Muscle of arm (tissue), 1 donor: ENCODE measurements at regions not wholly inside any gene's neighbourhood (a gene's known extent, or its start where the extent isn't known, plus 50 kb on each side); places are given as distances from the start of the nearest gene placed in this dataset.
"Not testable (repeated sequence)": the region's sequence is repeated elsewhere in the genome, so short reads cannot be mapped to it uniquely, and the experiment has no call there.

Source experiments
- DNase-seq: peaks from one replicate; pipeline ENCODE4 v3.0.0-alpha.2; 2013

GRCh38 chr12:116361414-116362223 lies 84.1 kb upstream of the MED13L start:
- DNase-seq, result peak; percentile 43

GRCh38 chr12:116365114-116365513 lies 87.6 kb upstream of the MED13L start:
- DNase-seq, result no peak

DNA sequence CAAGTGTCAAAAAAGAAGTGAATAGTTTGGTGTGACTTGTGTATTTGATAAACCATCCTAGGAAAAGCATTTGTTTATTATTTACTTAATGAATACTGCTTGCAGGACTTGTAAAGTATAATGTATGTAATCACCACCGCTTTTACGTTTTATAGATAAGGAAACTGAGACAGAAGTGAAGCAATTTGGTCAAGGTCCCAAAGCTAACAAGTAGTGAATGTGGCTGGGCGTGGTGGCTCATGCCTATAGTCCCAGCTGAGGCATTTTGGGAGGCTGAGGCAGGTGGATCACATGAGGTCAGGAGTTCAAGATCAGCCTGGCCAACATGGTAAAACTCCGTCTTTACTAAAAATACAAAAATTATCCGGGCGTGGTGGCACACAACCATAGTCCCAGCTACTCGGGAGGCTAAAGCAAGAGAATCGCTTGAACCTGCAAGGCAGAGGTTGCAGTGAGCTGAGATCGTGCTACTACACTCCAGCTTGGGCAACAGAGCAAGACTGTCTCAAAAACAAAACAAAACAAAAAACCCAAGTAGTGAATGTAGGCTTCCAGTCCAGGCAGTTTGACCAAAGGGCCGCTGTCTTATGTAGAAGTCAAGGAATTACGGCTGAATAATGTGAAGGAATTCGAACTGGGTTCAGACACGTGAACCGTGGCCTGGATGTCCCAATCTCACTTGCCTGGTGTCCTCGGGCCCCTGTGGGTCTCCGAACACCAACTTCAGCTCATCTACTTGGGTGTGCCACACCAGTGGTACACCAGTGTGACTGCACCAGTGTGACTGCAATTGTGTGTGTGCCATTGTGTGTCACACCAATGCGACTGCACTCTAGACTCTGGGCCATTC lies 88.3 kb upstream of the MED13L start:
- DNase-seq, result no peak

GRCh38 chr12:116366456-116366776 lies 88.9 kb upstream of the MED13L start:
- no peak for DNase-seq

GRCh38 chr12:116366824-116367223 lies 89.3 kb upstream of the MED13L start:
- DNase-seq, result no peak

DNA sequence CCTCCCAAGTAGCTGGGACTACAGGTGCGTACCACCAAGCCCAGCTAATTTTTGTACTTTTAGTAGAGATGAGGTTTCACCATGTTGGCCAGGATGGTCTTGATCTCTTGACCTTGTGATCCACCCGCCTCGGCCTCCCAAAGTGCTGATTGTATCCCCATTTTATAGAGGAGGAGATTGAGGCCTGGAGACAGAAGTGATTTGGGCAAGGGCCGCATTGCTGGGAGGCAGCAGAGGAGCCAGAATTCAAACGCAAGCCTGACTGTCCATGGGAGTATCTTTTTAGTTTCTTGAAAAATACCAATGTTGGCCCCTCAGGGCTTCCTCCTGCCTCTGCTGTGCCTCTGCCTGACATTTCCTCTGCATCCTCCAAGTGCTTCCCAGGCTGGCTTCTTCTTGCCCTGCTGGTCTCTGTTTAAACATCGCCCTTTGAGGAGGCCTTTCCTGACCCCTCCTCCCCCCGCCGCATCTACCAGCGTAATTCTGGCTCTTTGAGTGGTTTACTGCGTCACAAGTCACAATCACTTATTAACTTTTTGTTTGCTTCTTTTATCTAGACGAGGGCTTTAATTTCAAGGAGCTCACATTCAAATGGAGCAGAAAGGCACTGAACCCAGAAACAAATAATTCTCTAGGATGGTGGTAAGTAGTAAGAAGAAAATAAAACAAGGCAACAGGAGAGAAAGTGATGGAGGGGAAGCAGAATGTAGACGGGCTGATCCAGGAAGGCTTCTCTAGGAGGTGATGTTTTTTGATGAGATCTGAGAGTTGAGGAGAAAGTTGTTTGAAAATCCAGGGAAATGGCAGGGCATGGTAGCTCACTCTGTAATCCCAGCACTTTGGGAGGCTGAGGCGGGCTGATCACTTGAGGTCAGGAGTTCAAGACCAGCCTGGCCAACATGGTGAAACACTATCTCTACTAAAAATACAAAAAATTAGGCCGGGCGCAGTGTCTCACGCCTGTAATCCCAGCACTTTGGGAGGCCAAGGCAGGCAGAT lies 91.0 kb upstream of the MED13L start:
- no peak for DNase-seq

GRCh38 chr12:116370004-116370404 lies 92.5 kb upstream of the MED13L start:
- DNase-seq, result no peak

GRCh38 chr12:116370886-116371580 lies 93.5 kb upstream of the MED13L start:
- no peak for DNase-seq

- no peak for DNase-seq
Measured at GRCh38 chr12:116372815-116373214, 95.3 kb upstream of the MED13L start.

GRCh38 chr12:116373572-116374206 lies 96.2 kb upstream of the MED13L start:
- DNase-seq, result no peak

DNA sequence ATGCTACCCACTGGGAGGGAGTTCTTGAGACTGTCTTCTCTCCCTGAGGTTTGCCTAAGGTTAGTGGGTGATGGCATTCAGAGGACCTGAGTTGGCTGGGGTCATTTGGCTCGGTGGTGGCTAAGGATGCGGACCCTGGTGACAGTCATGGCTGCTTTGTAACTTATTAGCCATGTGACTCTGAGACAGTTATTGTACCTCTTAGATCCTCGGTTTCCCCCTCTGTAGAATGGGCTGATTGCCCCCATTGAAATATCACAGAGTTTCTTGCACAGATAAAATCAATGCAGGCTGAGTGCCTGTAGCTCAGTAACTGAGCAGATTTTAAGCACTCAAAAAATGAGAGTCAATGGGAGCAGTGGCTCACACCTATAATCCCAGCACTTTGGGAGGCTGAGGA lies 96.7 kb upstream of the MED13L start:
- DNase-seq, result no peak

GRCh38 chr12:116375278-116375842 lies 97.9 kb upstream of the MED13L start:
- DNase-seq, result no peak

- DNase-seq, result no peak
Measured at GRCh38 chr12:116376354-116377193, 99.1 kb upstream of the MED13L start.

- DNase-seq, result not testable (repeated sequence)
Measured at GRCh38 chr12:116377194-116377571, 99.7 kb upstream of the MED13L start.

- no peak for DNase-seq
Measured at GRCh38 chr12:116378002-116378401, 100.5 kb upstream of the MED13L start.

DNA sequence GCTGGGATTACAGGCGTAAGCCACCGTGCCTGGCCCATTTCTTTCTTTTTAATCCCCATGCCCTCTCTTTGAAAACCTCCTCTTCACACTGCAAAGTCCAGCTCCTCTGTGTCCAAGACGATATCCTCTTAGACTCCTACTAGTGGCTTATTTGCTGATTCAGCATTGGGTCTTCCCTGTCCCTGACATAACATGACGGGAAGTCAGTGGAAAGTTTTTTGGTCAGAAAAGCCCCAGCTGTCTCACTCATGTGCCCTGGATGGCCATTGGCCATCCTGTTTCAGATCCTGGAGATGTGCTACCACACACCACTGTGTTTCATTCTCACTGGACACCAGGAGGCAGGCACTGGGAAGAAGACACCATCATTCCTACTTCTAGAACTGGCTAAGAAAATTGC lies 102.6 kb upstream of the MED13L start:
- DNase-seq, result no peak

- not testable (repeated sequence) for DNase-seq
Measured at GRCh38 chr12:116380740-116381139, 103.2 kb upstream of the MED13L start.

DNA sequence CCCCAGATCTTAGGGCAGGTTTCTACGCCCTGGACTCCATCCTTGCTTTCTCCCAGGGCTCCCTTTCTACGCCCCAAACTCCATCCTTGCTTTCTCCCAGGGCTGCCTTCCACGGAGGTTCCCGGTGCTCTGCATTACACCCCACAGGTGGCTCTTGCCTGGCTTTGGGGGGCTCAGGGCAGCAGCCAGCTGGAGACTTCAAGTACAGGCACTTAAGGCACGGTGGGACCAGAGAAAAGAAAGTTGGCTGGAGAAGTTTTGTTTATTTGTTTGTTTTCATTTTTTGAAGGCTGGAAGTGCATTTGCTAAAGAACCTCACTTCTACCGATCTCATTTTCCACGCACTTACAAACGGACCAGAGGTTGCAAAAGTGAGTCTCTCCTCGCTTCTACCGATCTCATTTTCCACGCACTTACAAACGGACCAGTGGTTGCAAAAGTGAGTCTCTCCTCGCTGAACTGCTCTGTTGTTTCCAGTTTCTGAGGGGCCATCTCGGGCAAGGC lies 103.8 kb upstream of the MED13L start:
- DNase-seq, result no peak
